ENCODE measurements at regions not wholly inside any gene's neighbourhood (a gene's known extent, or its start where the extent isn't known, plus 50 kb on each side); places are given as distances from the start of the nearest gene placed in this dataset.

DNA sequence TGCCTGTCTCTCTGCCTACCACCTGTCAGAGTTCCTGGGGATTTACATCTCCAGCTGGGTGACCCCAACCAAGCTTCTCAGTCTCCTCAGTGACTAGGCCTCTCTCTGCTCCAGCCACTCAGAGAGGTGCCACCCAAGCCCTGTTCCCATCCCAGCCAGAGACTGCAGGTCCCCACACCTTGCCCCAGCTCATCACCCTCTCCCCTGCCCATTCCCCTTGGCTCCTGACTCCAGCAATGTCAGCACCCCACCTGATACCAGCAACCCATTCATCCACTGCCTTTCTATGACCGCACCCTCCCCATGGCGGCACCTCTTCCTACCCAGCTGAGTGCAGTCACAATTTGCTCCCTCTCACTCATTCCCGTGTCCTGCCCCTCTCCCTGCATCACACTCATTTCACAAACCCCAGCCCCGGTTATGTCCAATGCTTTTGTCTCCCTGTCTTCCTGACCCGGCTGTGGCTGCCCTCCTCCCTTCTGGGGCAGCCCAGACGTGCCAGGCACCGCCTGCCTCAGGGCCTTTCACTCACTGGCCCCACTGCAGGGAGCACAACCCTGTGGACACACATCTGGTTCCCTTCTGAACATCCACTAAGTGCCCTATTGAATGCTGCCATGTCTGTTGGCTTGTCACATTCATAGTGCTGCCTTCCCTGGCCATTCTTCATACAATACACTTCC is 494.8 kb upstream of the HS6ST1 start:
- H3K79me2 ChIP-seq (ENCODE audit: low read length): no peaks in the 10 kb centered on the region
- H3K36me3 ChIP-seq (replicated peaks; ENCODE audit: low read depth, low read length): no peaks in the 10 kb centered on the region
- H3K27ac ChIP-seq (ENCODE audit: low read length): no peak overlapping the region
- H2AFZ ChIP-seq (ENCODE audit: low read depth, low read length): no peak overlapping the region
- no peak for TF ChIP-seq EZH2phosphoT487 (IDR thresholded peaks at IDR 0.05; ENCODE audit: low read depth)
- TF ChIP-seq, protein P1, sequence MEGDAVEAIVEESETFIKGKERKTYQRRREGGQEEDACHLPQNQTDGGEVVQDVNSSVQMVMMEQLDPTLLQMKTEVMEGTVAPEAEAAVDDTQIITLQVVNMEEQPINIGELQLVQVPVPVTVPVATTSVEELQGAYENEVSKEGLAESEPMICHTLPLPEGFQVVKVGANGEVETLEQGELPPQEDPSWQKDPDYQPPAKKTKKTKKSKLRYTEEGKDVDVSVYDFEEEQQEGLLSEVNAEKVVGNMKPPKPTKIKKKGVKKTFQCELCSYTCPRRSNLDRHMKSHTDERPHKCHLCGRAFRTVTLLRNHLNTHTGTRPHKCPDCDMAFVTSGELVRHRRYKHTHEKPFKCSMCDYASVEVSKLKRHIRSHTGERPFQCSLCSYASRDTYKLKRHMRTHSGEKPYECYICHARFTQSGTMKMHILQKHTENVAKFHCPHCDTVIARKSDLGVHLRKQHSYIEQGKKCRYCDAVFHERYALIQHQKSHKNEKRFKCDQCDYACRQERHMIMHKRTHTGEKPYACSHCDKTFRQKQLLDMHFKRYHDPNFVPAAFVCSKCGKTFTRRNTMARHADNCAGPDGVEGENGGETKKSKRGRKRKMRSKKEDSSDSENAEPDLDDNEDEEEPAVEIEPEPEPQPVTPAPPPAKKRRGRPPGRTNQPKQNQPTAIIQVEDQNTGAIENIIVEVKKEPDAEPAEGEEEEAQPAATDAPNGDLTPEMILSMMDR (IDR thresholded peaks at IDR 0.05; ENCODE audit: low read depth, low read length): no peak
- no peak overlapping the region for H3K4me3 ChIP-seq (ENCODE audit: low read length)
- no peak overlapping the region for H3K4me2 ChIP-seq (ENCODE audit: low read length)
- H4K20me1 ChIP-seq (ENCODE audit: insufficient read depth, low read length): no peaks in the 10 kb centered on the region
- no peaks in the 10 kb centered on the region for H3K27me3 ChIP-seq (ENCODE audit: low read depth, low read length)
- no peaks in the 10 kb centered on the region for H3K9me3 ChIP-seq (ENCODE audit: insufficient read depth, low read length)
- no peak overlapping the region for H3K9ac ChIP-seq (ENCODE audit: low read length)
- H3K4me1 ChIP-seq (ENCODE audit: low read length): no peaks in the 10 kb centered on the region

GRCh38 chr2:128815248-128815647 is 496.6 kb upstream of the HS6ST1 start:
- no peaks in the 10 kb centered on the region for H3K9me3 ChIP-seq (ENCODE audit: insufficient read depth, low read length)
- no peaks in the 10 kb centered on the region for H3K79me2 ChIP-seq (ENCODE audit: low read length)
- H3K4me3 ChIP-seq (ENCODE audit: low read length): no peak overlapping the region
- no peaks in the 10 kb centered on the region for H3K36me3 ChIP-seq (replicated peaks; ENCODE audit: low read depth, low read length)
- H3K9ac ChIP-seq (ENCODE audit: low read length): no peak overlapping the region
- H2AFZ ChIP-seq (ENCODE audit: low read depth, low read length): no peak overlapping the region
- H3K27ac ChIP-seq (ENCODE audit: low read length): no peak overlapping the region
- H3K4me2 ChIP-seq (ENCODE audit: low read length): no peak overlapping the region
- no peaks in the 10 kb centered on the region for H4K20me1 ChIP-seq (ENCODE audit: insufficient read depth, low read length)
- H3K27me3 ChIP-seq (ENCODE audit: low read depth, low read length): no peaks in the 10 kb centered on the region
- TF ChIP-seq EZH2phosphoT487 (IDR thresholded peaks at IDR 0.05; ENCODE audit: low read depth): no peak
- TF ChIP-seq, protein P1 (IDR thresholded peaks at IDR 0.05; ENCODE audit: low read depth, low read length): no peak
- no peaks in the 10 kb centered on the region for H3K4me1 ChIP-seq (ENCODE audit: low read length)

DNA sequence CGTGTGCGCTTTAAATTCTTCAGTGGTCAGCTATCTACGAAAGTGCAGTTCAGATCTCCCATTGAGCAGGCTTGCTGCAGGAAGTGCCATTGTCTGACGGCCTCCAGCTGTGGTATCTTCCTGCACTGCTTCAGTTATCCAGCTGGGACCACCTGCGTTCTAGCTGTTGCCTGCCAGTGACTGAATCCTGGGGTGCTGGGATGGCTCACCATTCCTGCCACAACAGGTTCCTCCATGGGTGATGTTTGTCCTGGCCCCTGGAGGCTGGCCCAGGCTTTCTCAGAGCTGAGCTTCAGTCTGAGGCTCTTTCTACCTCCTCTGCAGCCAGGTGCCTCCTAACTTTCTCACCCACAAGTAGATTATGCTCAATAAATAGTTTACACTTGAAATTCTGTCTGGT is 498.5 kb upstream of the HS6ST1 start:
- H2AFZ ChIP-seq (ENCODE audit: low read depth, low read length): no peak overlapping the region
- no peaks in the 10 kb centered on the region for H4K20me1 ChIP-seq (ENCODE audit: insufficient read depth, low read length)
- no peak overlapping the region for H3K9ac ChIP-seq (ENCODE audit: low read length)
- no peak overlapping the region for H3K4me2 ChIP-seq (ENCODE audit: low read length)
- no peaks in the 10 kb centered on the region for H3K27me3 ChIP-seq (ENCODE audit: low read depth, low read length)
- no peak overlapping the region for H3K4me3 ChIP-seq (ENCODE audit: low read length)
- H3K27ac ChIP-seq (ENCODE audit: low read length): no peak overlapping the region
- H3K4me1 ChIP-seq (ENCODE audit: low read length): no peaks in the 10 kb centered on the region
- H3K79me2 ChIP-seq (ENCODE audit: low read length): no peaks in the 10 kb centered on the region
- TF ChIP-seq EZH2phosphoT487 (IDR thresholded peaks at IDR 0.05; ENCODE audit: low read depth): no peak
- TF ChIP-seq, protein P1 (IDR thresholded peaks at IDR 0.05; ENCODE audit: low read depth, low read length): no peak
- H3K9me3 ChIP-seq (ENCODE audit: insufficient read depth, low read length): no peaks in the 10 kb centered on the region
- H3K36me3 ChIP-seq (replicated peaks; ENCODE audit: low read depth, low read length): no peaks in the 10 kb centered on the region

- Histone ChIP-seq H3K9ac (ENCODE audit: low read length) (no peak overlapping the region), H3K79me2 (ENCODE audit: low read length) (no peaks in the 10 kb centered on the region), H3K27me3 (ENCODE audit: low read depth, low read length) (no peaks in the 10 kb centered on the region), H3K36me3 (replicated peaks; ENCODE audit: low read depth, low read length) (no peaks in the 10 kb centered on the region), H2AFZ (ENCODE audit: low read depth, low read length) (no peak overlapping the region), H3K9me3 (ENCODE audit: insufficient read depth, low read length) (no peaks in the 10 kb centered on the region), H3K4me3 (ENCODE audit: low read length) (no peak overlapping the region), H4K20me1 (ENCODE audit: insufficient read depth, low read length) (no peaks in the 10 kb centered on the region), H3K27ac (ENCODE audit: low read length) (no peak overlapping the region), H3K4me2 (ENCODE audit: low read length) (no peak overlapping the region), H3K4me1 (ENCODE audit: low read length) (no peaks in the 10 kb centered on the region)
- TF ChIP-seq, protein P1 (IDR thresholded peaks at IDR 0.05; ENCODE audit: low read depth, low read length): no peak
- TF ChIP-seq EZH2phosphoT487 (IDR thresholded peaks at IDR 0.05; ENCODE audit: low read depth): no peak
These were observed 499.1 kb upstream of the HS6ST1 start for GRCh38 chr2:128817813-128818212.
